ENCODE measurements at regions not wholly inside any gene's neighbourhood (a gene's known extent, or its start where the extent isn't known, plus 50 kb on each side); places are given as distances from the start of the nearest gene placed in this dataset.

DNA sequence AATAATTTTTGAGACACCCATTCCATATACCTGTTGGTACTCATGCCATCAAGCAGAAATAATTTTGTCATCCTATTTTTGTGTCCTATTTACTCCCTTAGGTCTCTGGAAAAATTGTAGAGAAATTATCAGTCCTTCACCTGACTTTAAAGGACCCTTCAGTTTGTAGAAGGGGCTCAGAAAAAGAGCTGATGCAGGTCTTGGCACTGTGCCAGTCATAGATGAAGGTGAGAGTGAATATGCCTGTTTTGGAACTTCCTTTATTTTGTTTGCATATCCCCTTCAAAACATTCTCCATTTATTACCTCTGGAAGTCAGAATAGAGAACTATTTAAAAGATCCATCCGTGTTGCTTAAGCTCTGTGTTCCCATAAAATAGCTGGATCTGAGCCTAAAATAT is 321.0 kb upstream of the TPK1 start:
- TF ChIP-seq SP1 (IDR thresholded peaks at IDR 0.05): no peak
- no peak for TF ChIP-seq NFRKB (IDR thresholded peaks at IDR 0.05)
- TF ChIP-seq ELF4 (IDR thresholded peaks at IDR 0.05): no peak
